ENCODE measurements at regions not wholly inside any gene's neighbourhood (a gene's known extent, or its start where the extent isn't known, plus 50 kb on each side); places are given as distances from the start of the nearest gene placed in this dataset.
A peak's percentile ranks its signal among the peaks of the same experiment; 100 is the strongest.

DNA sequence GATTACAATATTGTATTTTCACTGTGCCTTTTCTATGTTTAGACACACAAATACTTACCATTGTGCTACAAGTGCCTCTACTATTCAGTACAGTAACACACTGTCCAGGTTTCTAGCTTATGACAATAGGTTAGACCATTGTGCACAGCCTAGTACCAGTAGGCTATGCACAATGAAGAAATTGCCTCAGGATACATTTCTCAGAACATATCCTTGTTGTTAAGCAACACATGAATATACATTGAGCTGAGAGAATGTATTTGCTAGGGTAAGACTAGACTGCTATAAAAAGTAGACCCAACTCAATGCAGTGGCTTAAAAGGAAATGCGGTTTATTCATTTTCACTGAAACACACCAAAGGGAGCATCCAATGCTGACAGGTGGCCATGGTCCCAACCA lies 285.1 kb downstream of the HS3ST3A1 start:
- TF ChIP-seq, protein P1, sequence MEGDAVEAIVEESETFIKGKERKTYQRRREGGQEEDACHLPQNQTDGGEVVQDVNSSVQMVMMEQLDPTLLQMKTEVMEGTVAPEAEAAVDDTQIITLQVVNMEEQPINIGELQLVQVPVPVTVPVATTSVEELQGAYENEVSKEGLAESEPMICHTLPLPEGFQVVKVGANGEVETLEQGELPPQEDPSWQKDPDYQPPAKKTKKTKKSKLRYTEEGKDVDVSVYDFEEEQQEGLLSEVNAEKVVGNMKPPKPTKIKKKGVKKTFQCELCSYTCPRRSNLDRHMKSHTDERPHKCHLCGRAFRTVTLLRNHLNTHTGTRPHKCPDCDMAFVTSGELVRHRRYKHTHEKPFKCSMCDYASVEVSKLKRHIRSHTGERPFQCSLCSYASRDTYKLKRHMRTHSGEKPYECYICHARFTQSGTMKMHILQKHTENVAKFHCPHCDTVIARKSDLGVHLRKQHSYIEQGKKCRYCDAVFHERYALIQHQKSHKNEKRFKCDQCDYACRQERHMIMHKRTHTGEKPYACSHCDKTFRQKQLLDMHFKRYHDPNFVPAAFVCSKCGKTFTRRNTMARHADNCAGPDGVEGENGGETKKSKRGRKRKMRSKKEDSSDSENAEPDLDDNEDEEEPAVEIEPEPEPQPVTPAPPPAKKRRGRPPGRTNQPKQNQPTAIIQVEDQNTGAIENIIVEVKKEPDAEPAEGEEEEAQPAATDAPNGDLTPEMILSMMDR (IDR thresholded peaks at IDR 0.05; ENCODE audit: insufficient read depth, low read depth, low read length): no peak
- Histone ChIP-seq H3K36me3 (ENCODE audit: control insufficient read depth, insufficient read depth, low read length) (no peaks in the 10 kb centered on the region), H3K4me3 (ENCODE audit: low read depth, low read length) (no peak overlapping the region), H3K27me3 (ENCODE audit: control insufficient read depth, insufficient read depth, low read length) (no peaks in the 10 kb centered on the region)
- POLR2A ChIA-PET: no interaction called here
- no peak for DNase-seq (ENCODE audit: low read depth)
- CTCF ChIA-PET: no interaction called here

DNA sequence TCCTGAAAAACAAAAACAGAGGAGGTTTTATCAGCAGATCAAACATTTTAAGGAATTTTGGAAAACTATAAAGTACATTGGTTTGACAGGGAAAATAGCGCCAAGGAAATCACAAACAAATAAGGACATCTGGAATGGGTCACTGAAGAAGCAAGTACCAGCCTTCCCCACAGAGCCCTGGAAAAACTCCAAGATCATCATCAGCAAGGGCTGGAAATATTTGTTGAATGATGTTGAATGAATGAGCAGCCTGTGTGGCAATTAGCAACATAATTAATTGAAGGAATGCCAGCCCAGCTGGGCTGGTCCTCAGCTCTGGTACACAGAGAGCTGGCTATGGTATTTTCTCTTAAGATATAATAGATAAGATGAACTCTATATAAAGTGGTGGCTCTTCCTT lies 290.4 kb downstream of the HS3ST3A1 start:
- TF ChIP-seq, protein P1 (IDR thresholded peaks at IDR 0.05; ENCODE audit: insufficient read depth, low read depth, low read length): no peak
- Histone ChIP-seq H3K27me3 (ENCODE audit: control insufficient read depth, insufficient read depth, low read length) (no peaks in the 10 kb centered on the region), H3K36me3 (ENCODE audit: control insufficient read depth, insufficient read depth, low read length) (no peaks in the 10 kb centered on the region), H3K4me3 (ENCODE audit: low read depth, low read length) (no peak overlapping the region)
- peak; percentile 42 for DNase-seq (ENCODE audit: low read depth)
- POLR2A ChIA-PET: no interaction called here
- CTCF ChIA-PET: no interaction called here

DNA sequence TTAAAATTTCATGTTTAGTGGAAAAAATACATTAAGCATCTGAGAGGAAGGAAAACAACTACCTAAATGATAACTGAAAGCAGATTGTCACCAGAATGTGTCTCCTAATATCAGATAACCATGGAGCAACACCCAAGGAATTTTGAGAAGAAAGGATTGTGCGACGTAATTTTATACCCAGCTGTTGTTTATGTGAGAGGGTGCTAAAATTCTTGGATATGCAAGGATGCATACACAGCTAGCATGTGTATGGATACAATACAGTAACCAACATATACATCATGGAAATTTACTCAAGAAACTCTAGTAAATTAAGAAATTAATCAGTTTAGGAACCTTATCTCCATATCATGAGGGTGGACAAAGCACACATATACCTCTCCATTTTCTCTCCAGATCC lies 290.9 kb downstream of the HS3ST3A1 start:
- ChIA-PET CTCF (no interaction called here), POLR2A (no interaction called here)
- H3K4me3 ChIP-seq (ENCODE audit: low read depth, low read length): no peak overlapping the region
- no peak for DNase-seq (ENCODE audit: low read depth)
- TF ChIP-seq, protein P1 (IDR thresholded peaks at IDR 0.05; ENCODE audit: insufficient read depth, low read depth, low read length): no peak
- no peaks in the 10 kb centered on the region for H3K27me3 ChIP-seq (ENCODE audit: control insufficient read depth, insufficient read depth, low read length)
- no peaks in the 10 kb centered on the region for H3K36me3 ChIP-seq (ENCODE audit: control insufficient read depth, insufficient read depth, low read length)

DNA sequence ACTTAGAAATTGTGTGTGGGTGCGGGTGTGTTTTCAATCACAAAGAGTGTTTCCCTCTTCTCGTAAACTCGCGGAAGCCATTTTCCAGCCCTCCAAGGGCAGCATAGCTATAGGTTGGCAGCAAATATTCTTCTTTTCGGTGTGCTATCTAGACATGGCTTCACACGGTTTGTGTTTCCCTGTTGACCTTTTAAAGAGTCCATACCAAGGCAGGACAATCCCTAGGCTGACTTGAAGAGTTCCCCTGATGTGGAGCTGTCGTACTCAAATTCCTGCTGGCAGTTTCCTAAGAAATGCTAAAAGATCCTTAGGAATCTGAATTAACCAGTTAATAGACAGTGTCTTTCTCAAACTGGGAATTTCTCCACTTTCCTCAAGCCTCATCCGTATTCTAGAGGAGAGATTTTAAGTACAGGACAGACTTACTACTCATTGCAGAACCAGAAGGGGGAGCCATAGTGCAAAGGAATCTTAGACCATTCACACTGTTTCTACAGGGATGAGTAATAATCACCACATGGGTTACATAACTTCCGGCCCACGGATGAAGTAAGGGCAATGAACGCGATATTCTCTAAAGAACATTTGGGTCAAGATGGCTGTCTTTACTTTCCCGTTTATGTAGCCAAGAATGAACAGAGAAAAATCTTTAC lies 288.6 kb upstream of the ELAC2 start:
- Histone ChIP-seq H3K4me3 (ENCODE audit: low read depth, low read length) (no peak overlapping the region), H3K36me3 (ENCODE audit: control insufficient read depth, insufficient read depth, low read length) (no peaks in the 10 kb centered on the region), H3K27me3 (ENCODE audit: control insufficient read depth, insufficient read depth, low read length) (no peaks in the 10 kb centered on the region)
- ChIA-PET CTCF (interaction anchor here (0.6 kb wide), 1 partner anchor 100 kb away, joined by 3 read pairs; no protein-coding TSS in a partner anchor), POLR2A (no interaction called here)
- TF ChIP-seq, protein P1 (IDR thresholded peaks at IDR 0.05; ENCODE audit: insufficient read depth, low read depth, low read length): peak; percentile 61
- peak; percentile 26 for DNase-seq (ENCODE audit: low read depth)

DNA sequence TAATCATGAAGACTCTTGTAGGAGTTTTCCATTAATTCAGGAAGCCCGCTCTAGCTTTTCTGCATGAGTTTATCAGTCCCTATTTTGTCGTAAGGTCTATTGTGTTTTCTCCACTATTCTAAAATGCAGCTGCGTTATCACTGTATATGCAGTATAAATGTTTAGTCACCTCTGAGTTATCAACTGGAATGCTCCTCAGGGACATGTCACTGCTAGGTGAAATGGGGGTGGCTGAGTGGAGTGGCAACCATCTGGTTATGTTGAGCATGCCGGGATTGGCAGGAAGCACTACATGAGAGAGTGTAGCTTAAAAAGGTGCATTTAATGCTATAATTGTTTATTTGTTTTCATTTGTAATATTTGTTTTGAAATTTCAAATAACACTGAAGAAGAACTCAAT lies 285.2 kb upstream of the ELAC2 start:
- Histone ChIP-seq H3K27me3 (ENCODE audit: control insufficient read depth, insufficient read depth, low read length) (no peaks in the 10 kb centered on the region), H3K36me3 (ENCODE audit: control insufficient read depth, insufficient read depth, low read length) (no peaks in the 10 kb centered on the region), H3K4me3 (ENCODE audit: low read depth, low read length) (no peak overlapping the region)
- ChIA-PET POLR2A (no interaction called here), CTCF (no interaction called here)
- TF ChIP-seq, protein P1 (IDR thresholded peaks at IDR 0.05; ENCODE audit: insufficient read depth, low read depth, low read length): no peak
- DNase-seq (ENCODE audit: low read depth): no peak
